NCI-H524 (cell line): ENCODE measurements at regions not wholly inside any gene's neighbourhood (a gene's known extent, or its start where the extent isn't known, plus 50 kb on each side); places are given as distances from the start of the nearest gene placed in this dataset.
"Not testable (repeated sequence)": the region's sequence is repeated elsewhere in the genome, so short reads cannot be mapped to it uniquely, and the experiment has no call there.

ENCODE experiments used
- DNase-seq, 2 experiments: peaks; one replicate each; lab custom pipeline; 2025; lab: John Stamatoyannopoulos, UW

GRCh38 chr2:54038835-54039234 lies 68.0 kb upstream of the PSME4 start:
- DNase-seq = no peak

GRCh38 chr2:54031288-54031687 lies 60.5 kb upstream of the PSME4 start:
- not testable (repeated sequence) for DNase-seq

GRCh38 chr2:54030806-54031205 lies 60.0 kb upstream of the PSME4 start:
- no peak for DNase-seq

GRCh38 chr2:54030396-54030741 lies 59.6 kb upstream of the PSME4 start:
- no peak for DNase-seq

GRCh38 chr2:54029721-54030395 lies 59.1 kb upstream of the PSME4 start:
- DNase-seq = peak in 1 of 2 experiments; percentile 76

- DNase-seq = not testable (repeated sequence)
Observed at GRCh38 chr2:54025463-54026075, 54.8 kb upstream of the PSME4 start.

GRCh38 chr2:54024576-54024975 lies 53.8 kb upstream of the PSME4 start:
- no peak for DNase-seq

GRCh38 chr2:54021702-54022101 lies 50.9 kb upstream of the PSME4 start:
- DNase-seq = no peak

- no peak for DNase-seq
Observed at GRCh38 chr2:54020793-54021414, 50.1 kb upstream of the PSME4 start.
